CD4-positive, alpha-beta T cell treated with Interleukin-2 at 100 ng/mL for 4 hours (primary cell): ENCODE measurements at regions not wholly inside any gene's neighbourhood (a gene's known extent, or its start where the extent isn't known, plus 50 kb on each side); places are given as distances from the start of the nearest gene placed in this dataset.

ENCODE experiments used
- DNase-seq: peaks from one replicate; pipeline ENCODE4 v3.0.0-alpha.2; 2020; ENCODE audit warnings: low spot score

- DNase-seq: no peak
Measured at GRCh38 chr13:90177512-90177911, 1170.0 kb upstream of the MIR17HG start.

- no peak for DNase-seq
Measured at GRCh38 chr13:90184355-90184754, 1163.1 kb upstream of the MIR17HG start.

DNA sequence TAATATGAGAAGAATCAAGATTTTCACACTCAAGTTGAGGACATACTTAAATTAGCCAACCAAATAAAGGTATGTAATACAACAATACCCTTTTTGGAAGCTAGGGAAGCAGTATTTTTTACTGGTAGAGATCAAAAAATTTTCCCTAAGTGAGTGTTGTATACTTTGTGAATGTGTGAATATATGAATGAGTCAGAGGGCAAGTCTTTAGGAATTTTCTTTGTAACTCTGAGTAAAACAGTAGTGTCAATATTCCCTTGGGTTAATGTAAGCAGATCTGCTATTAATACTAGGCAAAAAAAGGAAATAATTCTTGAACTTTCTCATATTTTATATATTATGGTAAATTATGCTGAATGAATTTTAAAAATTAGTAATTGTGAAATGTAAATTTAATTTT, 1161.8 kb upstream of the MIR17HG start:
- no peak for DNase-seq

DNA sequence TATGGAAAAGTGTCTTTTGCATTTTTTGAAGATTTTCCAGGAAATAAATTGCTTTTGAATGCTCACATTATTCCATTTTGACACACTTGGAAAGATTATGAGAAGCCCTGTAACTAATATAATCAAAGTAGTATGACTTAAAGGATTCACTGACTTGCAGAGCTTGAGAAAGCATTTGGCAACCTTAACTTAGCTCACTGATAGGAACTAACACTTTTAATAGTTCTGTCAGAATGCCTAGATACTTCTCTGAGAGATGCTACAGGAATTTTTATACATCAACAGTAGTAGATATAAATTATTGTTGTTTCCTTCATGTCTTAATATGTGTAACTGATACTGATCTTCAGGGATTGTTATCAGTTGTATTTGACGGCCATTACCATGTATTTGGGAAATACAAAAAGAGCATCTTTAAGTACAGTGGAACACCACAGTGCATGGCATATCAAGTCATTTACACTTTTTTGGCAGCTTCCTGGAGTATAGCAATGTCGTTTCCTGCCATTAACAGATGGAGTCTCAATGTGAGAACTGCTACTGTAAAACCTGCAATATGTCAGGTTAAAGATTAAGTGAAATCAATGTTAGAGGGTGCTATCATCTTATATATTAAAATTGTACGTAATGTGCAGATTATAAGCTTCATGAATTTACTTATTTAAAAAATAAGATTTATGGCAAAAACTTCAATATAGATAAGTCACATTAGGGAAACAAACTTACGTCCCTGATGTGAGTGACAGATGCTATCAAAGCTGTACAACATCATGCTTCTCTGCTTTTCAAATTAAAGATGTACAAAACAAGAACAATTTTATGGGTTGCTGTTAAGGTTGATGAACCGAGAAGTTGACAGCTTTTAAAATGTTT, 1159.8 kb upstream of the MIR17HG start:
- no peak for DNase-seq

- no peak for DNase-seq
Measured at GRCh38 chr13:90188351-90188636, 1159.2 kb upstream of the MIR17HG start.

DNA sequence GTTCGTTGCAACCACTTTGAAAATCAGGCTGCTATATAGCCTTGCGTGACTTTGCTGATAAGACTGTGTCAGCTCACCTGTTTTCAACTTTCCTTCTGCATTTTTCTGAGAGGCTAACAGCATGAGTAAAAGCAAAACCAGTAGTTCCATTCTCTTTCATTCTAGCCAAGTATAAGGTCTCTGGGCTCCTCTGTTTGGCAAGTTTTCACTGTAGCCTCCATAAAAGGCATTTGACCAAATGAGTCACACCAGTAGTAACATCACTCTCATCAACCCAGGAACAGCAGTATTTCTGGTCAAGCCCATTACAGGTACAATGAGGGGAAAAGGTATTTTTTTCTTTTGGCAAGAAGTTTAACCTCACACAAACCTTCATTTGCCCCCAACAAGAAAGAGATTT, 1149.8 kb upstream of the MIR17HG start:
- no peak for DNase-seq

- no peak for DNase-seq
Measured at GRCh38 chr13:90201202-90201601, 1146.3 kb upstream of the MIR17HG start.

GRCh38 chr13:90201676-90202460, 1145.6 kb upstream of the MIR17HG start:
- DNase-seq: no peak

DNA sequence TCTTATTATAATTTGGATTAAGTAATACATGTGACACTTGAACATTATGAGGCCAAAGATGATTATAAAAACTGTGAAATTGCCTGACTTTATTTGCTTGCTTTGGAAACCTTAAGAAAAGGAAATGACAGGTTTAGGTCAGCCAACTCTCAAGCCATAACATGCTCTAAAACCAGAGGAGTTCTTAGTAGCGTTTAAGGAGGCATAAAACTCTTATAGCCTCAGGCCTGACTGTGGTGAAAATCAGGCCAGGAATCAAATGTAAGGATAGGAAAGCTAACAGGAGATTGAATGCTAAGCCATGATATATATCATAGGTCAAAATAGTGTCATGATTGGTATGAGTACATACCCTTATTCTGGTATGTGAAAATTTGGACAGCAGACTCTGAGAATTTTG, 1142.4 kb upstream of the MIR17HG start:
- DNase-seq: no peak

- no peak for DNase-seq
Measured at GRCh38 chr13:90205911-90206310, 1141.6 kb upstream of the MIR17HG start.

GRCh38 chr13:90217275-90217674, 1130.2 kb upstream of the MIR17HG start:
- DNase-seq: no peak

GRCh38 chr13:90222758-90223157, 1124.7 kb upstream of the MIR17HG start:
- DNase-seq: no peak

GRCh38 chr13:90230311-90230710, 1117.2 kb upstream of the MIR17HG start:
- no peak for DNase-seq

DNA sequence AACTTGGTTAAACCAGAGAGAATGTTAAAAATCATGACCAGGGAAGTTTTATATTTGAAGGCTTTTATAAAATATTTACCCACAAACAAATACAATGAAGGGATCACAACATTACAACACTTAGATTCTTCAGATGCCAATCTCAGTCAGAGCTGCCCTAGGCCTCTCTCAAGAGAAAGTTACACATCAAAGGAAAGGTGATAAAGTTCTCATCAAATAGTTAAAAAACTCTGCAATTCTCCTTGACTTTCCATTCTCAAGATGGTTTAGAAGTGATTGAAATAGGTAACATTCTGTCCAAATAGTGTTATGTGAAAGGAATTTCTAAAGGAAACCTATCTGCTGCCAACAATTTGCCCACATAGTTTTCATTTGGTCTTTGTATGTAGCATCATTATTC, 1115.2 kb upstream of the MIR17HG start:
- no peak for DNase-seq

DNA sequence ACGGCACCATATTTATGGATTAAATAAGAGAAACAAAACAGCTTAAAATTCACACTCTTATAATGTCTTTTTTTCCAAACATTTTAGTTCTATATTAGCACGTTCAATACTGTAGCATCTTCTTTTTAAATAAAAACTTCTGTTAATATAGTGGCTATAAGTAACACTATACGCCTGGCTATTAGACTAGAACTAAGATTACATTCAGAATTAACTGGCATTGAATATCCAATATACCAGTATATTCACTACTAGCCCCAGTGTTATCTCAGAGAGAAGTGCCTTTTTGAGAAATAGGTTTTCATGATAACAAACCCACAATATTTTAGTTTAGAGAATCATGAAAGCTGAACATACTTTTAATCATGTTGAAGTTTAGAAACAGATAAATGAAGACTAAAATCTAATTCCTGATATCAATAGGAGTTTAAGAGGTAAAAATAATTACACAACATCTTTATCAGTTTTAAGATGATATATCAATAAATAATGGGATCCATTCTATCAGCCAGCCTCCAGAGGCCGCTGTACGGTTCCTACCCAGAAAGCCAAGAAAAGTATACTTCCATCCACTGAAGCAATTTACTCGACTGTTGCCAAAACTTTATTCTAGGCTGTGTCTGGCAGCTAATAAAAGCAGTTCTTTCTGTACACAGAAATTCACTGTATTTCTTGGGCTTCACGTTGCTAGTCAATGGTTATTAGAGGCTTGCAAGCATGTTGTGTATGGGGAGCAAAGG, 1113.4 kb upstream of the MIR17HG start:
- no peak for DNase-seq

- DNase-seq: no peak
Measured at GRCh38 chr13:90237852-90238251, 1109.6 kb upstream of the MIR17HG start.

- DNase-seq: no peak
Measured at GRCh38 chr13:90238413-90238812, 1109.1 kb upstream of the MIR17HG start.

DNA sequence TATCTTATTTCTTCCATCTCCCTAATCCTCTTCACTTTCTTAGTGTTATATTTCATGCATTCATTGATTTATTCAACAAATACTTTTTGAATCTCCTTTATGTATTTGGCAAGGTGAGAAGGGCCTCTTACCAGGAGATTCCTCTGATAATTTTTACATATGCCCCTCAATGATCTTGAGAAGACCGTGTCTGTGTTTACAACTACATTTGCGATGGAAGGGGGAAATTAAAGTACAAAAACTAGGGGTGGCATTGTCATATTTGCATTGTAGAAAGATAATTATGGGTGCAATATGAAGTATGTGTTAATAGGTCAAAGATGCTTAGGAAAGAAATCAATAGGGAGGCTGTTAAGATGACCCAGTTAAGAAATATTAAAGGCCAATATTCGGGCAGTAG, 1108.4 kb upstream of the MIR17HG start:
- DNase-seq: no peak

DNA sequence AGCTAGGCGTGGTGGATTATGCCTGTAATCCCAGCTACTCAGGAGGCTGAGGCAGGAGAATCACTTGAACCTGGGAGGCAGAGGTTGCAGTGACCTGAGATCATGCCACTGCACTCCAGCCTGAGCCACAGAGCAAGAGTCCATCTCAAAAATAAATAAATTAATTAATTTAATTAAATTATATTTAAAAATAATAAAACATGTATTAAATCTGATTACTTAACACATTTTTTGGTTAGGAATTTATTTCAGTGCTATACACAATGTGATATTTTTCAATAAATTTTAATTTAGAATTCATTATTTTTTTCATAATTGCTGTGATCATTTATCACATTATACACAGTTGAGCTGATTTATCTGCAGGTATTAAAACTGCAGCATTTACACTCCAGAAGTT, 1101.5 kb upstream of the MIR17HG start:
- DNase-seq: no peak

DNA sequence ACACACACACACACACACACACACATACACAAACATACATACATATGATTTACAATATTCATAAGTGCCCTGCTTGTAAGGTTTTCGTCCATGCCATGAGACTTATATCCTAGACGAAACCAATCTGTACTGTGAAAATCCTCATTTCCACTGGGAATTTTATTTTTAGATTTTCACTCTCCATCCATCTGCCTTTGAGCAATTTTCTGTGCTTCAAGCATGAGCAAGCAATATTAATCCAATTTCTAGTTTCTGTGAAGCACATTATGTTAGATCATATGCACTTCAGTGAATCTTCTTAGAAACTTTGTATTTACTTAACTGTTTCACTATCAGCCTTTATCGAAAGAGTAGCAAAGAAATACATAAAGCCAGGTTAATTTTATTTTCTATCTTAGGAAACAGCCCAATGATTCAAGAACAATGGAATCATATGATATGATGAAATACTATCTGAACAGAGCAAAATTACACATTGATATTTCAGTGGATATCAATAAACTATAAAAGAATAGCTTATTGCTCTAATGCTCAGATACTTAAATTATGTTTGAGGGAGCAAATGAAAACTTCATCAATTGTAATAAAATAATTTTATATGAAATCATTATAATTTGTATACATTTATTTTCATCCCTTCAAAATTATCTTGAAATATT, 1100.7 kb upstream of the MIR17HG start:
- DNase-seq: no peak

DNA sequence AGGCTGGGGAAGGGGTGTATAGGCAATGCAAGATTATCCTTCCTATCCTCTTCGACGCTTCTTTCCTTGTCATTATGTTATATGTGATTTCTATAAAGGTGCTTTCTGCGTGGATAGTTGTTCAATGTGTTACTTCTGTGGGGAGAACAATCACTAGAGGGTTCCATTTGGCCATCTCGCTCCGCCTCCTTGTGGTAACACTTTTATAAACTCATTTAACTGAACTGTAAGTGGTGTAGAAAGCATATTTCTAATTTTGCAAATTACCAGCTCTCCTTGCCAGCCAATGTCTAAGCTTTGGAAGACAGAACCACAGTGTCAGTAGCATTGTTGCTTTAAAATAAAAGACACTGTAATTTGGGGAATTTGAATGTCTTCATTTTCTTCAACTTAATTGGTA, 1093.7 kb upstream of the MIR17HG start:
- no peak for DNase-seq

GRCh38 chr13:90254437-90254836, 1093.0 kb upstream of the MIR17HG start:
- no peak for DNase-seq
